GM23248 (cell line): ENCODE measurements at regions not wholly inside any gene's neighbourhood (a gene's known extent, or its start where the extent isn't known, plus 50 kb on each side); places are given as distances from the start of the nearest gene placed in this dataset.

Experiments
- DNase-seq: peaks from one replicate; pipeline ENCODE4 v3.0.0-alpha.2; 2015
- H2AFZ ChIP-seq: fragments of 200-600 bp; sonication (generic); 2 replicates; pipeline ENCODE4 v1.6.1; 2016; ENCODE audit warnings: antibody characterized with exemption
- H3F3A ChIP-seq: fragments of 200-600 bp; sonication (generic); 2 replicates; pipeline ENCODE4 v1.6.1; 2016; ENCODE audit warnings: mild to moderate bottlenecking, antibody characterized with exemption, mixed run types; ENCODE audit not compliant: insufficient read depth
- H3K27ac ChIP-seq: fragments of 200-600 bp; sonication (generic); 2 replicates; pipeline ENCODE4 v1.5.1; 2016; ENCODE audit warnings: mild to moderate bottlenecking
- H3K27me3 ChIP-seq: fragments of 200-600 bp; sonication (generic); replicated peaks from 2 replicates; pipeline ENCODE4 v1.6.1; 2016; ENCODE audit warnings: mild to moderate bottlenecking; ENCODE audit not compliant: insufficient read depth
- H3K36me3 ChIP-seq: fragments of 200-600 bp; sonication (generic); 2 replicates; pipeline ENCODE4 v1.6.1; 2016; ENCODE audit warnings: low read depth, mild to moderate bottlenecking
- H3K4me1 ChIP-seq: fragments of 200-600 bp; sonication (generic); 2 replicates; pipeline ENCODE4 v1.6.1; 2016; ENCODE audit warnings: mild to moderate bottlenecking; ENCODE audit not compliant: insufficient read depth
- H3K4me2 ChIP-seq: fragments of 200-600 bp; sonication (generic); one replicate; pipeline ENCODE4 v1.6.1; 2016; ENCODE audit warnings: mild to moderate bottlenecking; ENCODE audit not compliant: unreplicated experiment
- H3K4me3 ChIP-seq: fragments of 200-600 bp; sonication (generic); 2 replicates; pipeline ENCODE4 v1.5.1; 2016; ENCODE audit warnings: mild to moderate bottlenecking
- H3K79me2 ChIP-seq: fragments of 200-600 bp; sonication (generic); 2 replicates; pipeline ENCODE4 v1.6.1; 2016; ENCODE audit warnings: mild to moderate bottlenecking; ENCODE audit not compliant: insufficient read depth
- H3K9ac ChIP-seq: fragments of 200-600 bp; sonication (generic); 2 replicates; pipeline ENCODE4 v1.6.1; 2016; ENCODE audit warnings: mild to moderate bottlenecking
- H3K9me2 ChIP-seq: fragments of 200-600 bp; sonication (generic); 2 replicates; pipeline ENCODE4 v1.6.1; 2016; ENCODE audit warnings: mixed run types, mild to moderate bottlenecking, moderate library complexity; ENCODE audit not compliant: insufficient read depth
- H3K9me3 ChIP-seq: fragments of 200-600 bp; sonication (generic); one replicate; pipeline ENCODE4 v1.6.1; 2017; ENCODE audit warnings: low read depth
- H4K20me1 ChIP-seq: fragments of 200-600 bp; sonication (generic); 2 replicates; pipeline ENCODE4 v1.6.0; 2016; ENCODE audit not compliant: insufficient read depth
- EZH2 ChIP-seq: fragments of 200-600 bp; sonication (generic); IDR thresholded peaks from 2 replicates; pipeline ENCODE4 v1.6.1; 2018; ENCODE audit warnings: antibody characterized with exemption, mild to moderate bottlenecking; ENCODE audit not compliant: insufficient read depth, poor library complexity, severe bottlenecking
- EZH2phosphoT487 ChIP-seq: fragments of 200-600 bp; sonication (generic); IDR thresholded peaks from 2 replicates; pipeline ENCODE4 v1.6.1; 2018; ENCODE audit warnings: antibody characterized with exemption, moderate library complexity, mild to moderate bottlenecking, low read depth; ENCODE audit not compliant: insufficient read depth
- WGBS, 2 experiments: methylation state at CpG; one replicate each; pipeline ENCODE4 v1.1.6; 2015 to 2017; ENCODE audit warnings: low lambda C conversion rate in 2 of 2, low coverage in 1 of 2; ENCODE audit errors: missing lambda C conversion rate in 2 of 2; 5-methylcytosine and 5-hydroxymethylcytosine counted together
- in situ Hi-C: fragments of 300-500 bp; cut with MboI; formaldehyde crosslinking; loops from 2 replicates; pipeline ENCODE4 v1.15.0; 2020

GRCh38 chr7:25567430-25567829, 339.1 kb upstream of the NPVF start:
- DNase-seq: no peak
- no peaks in the 10 kb centered on the region for H3K9me2 ChIP-seq
- no peaks in the 10 kb centered on the region for H3F3A ChIP-seq
- H3K9ac ChIP-seq: no peak overlapping the region
- WGBS, 2 experiments: 79 to 83% methylated on average over 7 of the region's 7 CpGs
- H3K79me2 ChIP-seq: no peaks in the 10 kb centered on the region
- TF ChIP-seq EZH2phosphoT487: no peak
- TF ChIP-seq EZH2: no peak
- no peak overlapping the region for H3K27ac ChIP-seq
- H3K9me3 ChIP-seq: no peaks in the 10 kb centered on the region
- 0 out of 2 replicates have a peak, but pooled peaks cover 13% of the 10 kb centered on the region for H3K27me3 ChIP-seq
- no peaks in the 10 kb centered on the region for H3K4me1 ChIP-seq
- no peaks in the 10 kb centered on the region for H4K20me1 ChIP-seq
- H3K4me3 ChIP-seq: no peak overlapping the region
- no peaks in the 10 kb centered on the region for H3K36me3 ChIP-seq
- H3K4me2 ChIP-seq: no peak overlapping the region
- in situ Hi-C loops: no loop called here
- no peak overlapping the region for H2AFZ ChIP-seq

- in situ Hi-C loops: no loop called here
- no peaks in the 10 kb centered on the region for H3K9me3 ChIP-seq
- H2AFZ ChIP-seq: no peak overlapping the region
- 0 out of 2 replicates have a peak, but pooled peaks cover 2% of the 10 kb centered on the region for H3K27me3 ChIP-seq
- no peak overlapping the region for H3K4me2 ChIP-seq
- H4K20me1 ChIP-seq: no peaks in the 10 kb centered on the region
- H3F3A ChIP-seq: no peaks in the 10 kb centered on the region
- H3K27ac ChIP-seq: no peak overlapping the region
- H3K9ac ChIP-seq: no peak overlapping the region
- no peak overlapping the region for H3K4me3 ChIP-seq
- TF ChIP-seq EZH2phosphoT487 (no peak), EZH2 (no peak)
- H3K36me3 ChIP-seq: no peaks in the 10 kb centered on the region
- no peaks in the 10 kb centered on the region for H3K9me2 ChIP-seq
- no peaks in the 10 kb centered on the region for H3K79me2 ChIP-seq
- 78 to 84% methylated on average over 3 of the region's 3 CpGs for WGBS, 2 experiments
- H3K4me1 ChIP-seq: no peaks in the 10 kb centered on the region
- DNase-seq: no peak
Observed at GRCh38 chr7:25569765-25570164, 341.5 kb upstream of the NPVF start.

GRCh38 chr7:25572423-25572822, 344.1 kb upstream of the NPVF start:
- H3F3A ChIP-seq: no peaks in the 10 kb centered on the region
- no peaks in the 10 kb centered on the region for H3K36me3 ChIP-seq
- H3K27me3 ChIP-seq: no peaks in the 10 kb centered on the region
- H3K4me3 ChIP-seq: no peak overlapping the region
- H3K9ac ChIP-seq: no peak overlapping the region
- DNase-seq: no peak
- H2AFZ ChIP-seq: no peak overlapping the region
- TF ChIP-seq EZH2phosphoT487: no peak
- no peak for TF ChIP-seq EZH2
- H3K4me2 ChIP-seq: no peak overlapping the region
- H3K27ac ChIP-seq: no peak overlapping the region
- 62 to 67% methylated on average over 2 of the region's 2 CpGs for WGBS, 2 experiments
- no peaks in the 10 kb centered on the region for H3K4me1 ChIP-seq
- no peaks in the 10 kb centered on the region for H3K79me2 ChIP-seq
- no peaks in the 10 kb centered on the region for H4K20me1 ChIP-seq
- in situ Hi-C loops: no loop called here
- H3K9me3 ChIP-seq: no peaks in the 10 kb centered on the region
- H3K9me2 ChIP-seq: no peaks in the 10 kb centered on the region

GRCh38 chr7:25574828-25575227, 346.5 kb upstream of the NPVF start:
- DNase-seq: no peak
- Histone ChIP-seq H3K4me2 (no peak overlapping the region), H3K27ac (no peak overlapping the region), H3K4me3 (no peak overlapping the region), H3K4me1 (no peaks in the 10 kb centered on the region), H3K27me3 (no peaks in the 10 kb centered on the region), H4K20me1 (no peaks in the 10 kb centered on the region), H2AFZ (no peak overlapping the region), H3K79me2 (no peaks in the 10 kb centered on the region), H3K9me3 (no peaks in the 10 kb centered on the region), H3K9me2 (no peaks in the 10 kb centered on the region), H3F3A (no peaks in the 10 kb centered on the region), H3K36me3 (no peaks in the 10 kb centered on the region), H3K9ac (no peak overlapping the region)
- TF ChIP-seq EZH2: no peak
- TF ChIP-seq EZH2phosphoT487: no peak
- in situ Hi-C loops: no loop called here

GRCh38 chr7:25575634-25576033, 347.3 kb upstream of the NPVF start:
- no peak overlapping the region for H3K4me3 ChIP-seq
- DNase-seq: no peak
- no peak overlapping the region for H2AFZ ChIP-seq
- H3K9ac ChIP-seq: no peak overlapping the region
- 70% methylated on average over 4 of the region's 4 CpGs for WGBS, 2 experiments
- H3F3A ChIP-seq: no peaks in the 10 kb centered on the region
- no peaks in the 10 kb centered on the region for H4K20me1 ChIP-seq
- H3K27me3 ChIP-seq: no peaks in the 10 kb centered on the region
- no peak overlapping the region for H3K27ac ChIP-seq
- no peaks in the 10 kb centered on the region for H3K9me2 ChIP-seq
- in situ Hi-C loops: no loop called here
- H3K4me2 ChIP-seq: no peak overlapping the region
- no peaks in the 10 kb centered on the region for H3K36me3 ChIP-seq
- H3K4me1 ChIP-seq: no peaks in the 10 kb centered on the region
- no peaks in the 10 kb centered on the region for H3K9me3 ChIP-seq
- TF ChIP-seq EZH2phosphoT487: no peak
- H3K79me2 ChIP-seq: no peaks in the 10 kb centered on the region
